B cell (primary cell): ENCODE measurements at regions not wholly inside any gene's neighbourhood (a gene's known extent, or its start where the extent isn't known, plus 50 kb on each side); places are given as distances from the start of the nearest gene placed in this dataset.

Source experiments
- ATAC-seq: fragments of 200-7000 bp; cut with Tn5 transposase; one replicate; pipeline ENCODE4 v1.10.0; 2021; ENCODE audit warnings: low read depth, mild to moderate bottlenecking, moderate number of reproducible peaks, moderate library complexity
- CTCF ChIA-PET: fragments of 350-600 bp; sonication (Branson Sonifier 250); formaldehyde crosslinking; loops from one replicate; lab custom pipeline; 2021; ENCODE audit warnings: antibody characterized with exemption, inconsistent platforms; lab: Charles Lee
- POLR2A ChIA-PET: fragments of 350-600 bp; sonication (Branson Sonifier 250); formaldehyde crosslinking; loops from one replicate; lab custom pipeline; 2021; ENCODE audit warnings: antibody characterized with exemption; lab: Charles Lee
- DNase-seq: peaks from one replicate; pipeline ENCODE4 v3.0.0; 2013
- H2AFZ ChIP-seq: 2 replicates; pipeline ENCODE4 v1.6.1; 2012; ENCODE audit warnings: mild to moderate bottlenecking, low read depth, low read length; ENCODE audit not compliant: insufficient read depth, poor library complexity, severe bottlenecking
- H3K27ac ChIP-seq, 2 donors: 1 replicate in 1 of 2; 2 replicates in 1 of 2; pipeline ENCODE4 v1.5.1; 2012 to 2013; ENCODE audit warnings: low read length in 2 of 2, mild to moderate bottlenecking in 2 of 2, moderate library complexity in 1 of 2
- H3K27me3 ChIP-seq, 4 experiments: fragments of 200-600 bp in 1 of 4; sonication (generic) in 1 of 4; replicated peaks in 1 of 4; 1 replicate in 2 of 4; 2 replicates in 2 of 4; pipeline versions ENCODE4 v1.6.1 to v1.7.0; 2013 to 2016; ENCODE audit warnings: low read length in 3 of 4, mild to moderate bottlenecking in 2 of 4, mixed read lengths in 1 of 4, moderate library complexity in 1 of 4; ENCODE audit not compliant: insufficient read depth in 4 of 4, control insufficient read depth in 3 of 4; ENCODE audit errors: control extremely low read depth in 1 of 4
- H3K36me3 ChIP-seq, 2 experiments: replicated peaks in 1 of 2; 1 replicate in 1 of 2; 2 replicates in 1 of 2; pipeline versions ENCODE4 v1.6.1 to v1.7.1; 2013; ENCODE audit warnings: low read length in 1 of 2; ENCODE audit not compliant: insufficient read depth in 2 of 2, control insufficient read depth in 1 of 2; ENCODE audit errors: control extremely low read depth in 1 of 2, extremely low read depth in 1 of 2
- H3K4me1 ChIP-seq, 2 donors: fragments of 200-600 bp in 1 of 2; sonication (generic) in 1 of 2; 1 replicate in 1 of 2; 2 replicates in 1 of 2; pipeline versions ENCODE4 v1.5.1 to v1.6.1; 2013 to 2017; ENCODE audit warnings: low read length in 2 of 2; ENCODE audit not compliant: control insufficient read depth in 2 of 2, insufficient read depth in 2 of 2
- H3K4me2 ChIP-seq: replicated peaks from 2 replicates; pipeline ENCODE3; 2012; ENCODE audit warnings: mild to moderate bottlenecking, low read depth, low read length; ENCODE audit not compliant: poor library complexity, severe bottlenecking
- H3K4me3 ChIP-seq, 5 experiments: fragments of 200-600 bp in 1 of 5; sonication (generic) in 1 of 5; 1 replicate in 3 of 5; 2 replicates in 2 of 5; pipeline versions ENCODE4 v1.5.1 to v1.7.0; 2011 to 2016; ENCODE audit warnings: low read length in 4 of 5, mild to moderate bottlenecking in 4 of 5, low read depth in 2 of 5, control low read depth in 1 of 5, moderate library complexity in 1 of 5; ENCODE audit not compliant: insufficient read depth in 1 of 5; ENCODE audit errors: control extremely low read depth in 1 of 5, extremely low read depth in 1 of 5
- H3K79me2 ChIP-seq: fragments of 200-600 bp; sonication (generic); one replicate; pipeline ENCODE4 v1.6.0; 2016; ENCODE audit warnings: low read length; ENCODE audit not compliant: control insufficient read depth, insufficient read depth
- H3K9ac ChIP-seq: fragments of 200-600 bp; sonication (generic); 2 replicates; pipeline ENCODE4 v1.6.1; 2017; ENCODE audit warnings: mild to moderate bottlenecking, low read length, moderate library complexity
- H3K9me3 ChIP-seq, 3 donors: one replicate each; pipeline versions ENCODE4 v1.6.1 to v1.7.1; 2013; ENCODE audit warnings: low read length in 2 of 3; ENCODE audit not compliant: control insufficient read depth in 2 of 3, insufficient read depth in 1 of 3; ENCODE audit errors: control extremely low read depth in 1 of 3
- H4K20me1 ChIP-seq: 2 replicates; pipeline ENCODE4 v1.6.0; 2012; ENCODE audit warnings: mild to moderate bottlenecking, low read length; ENCODE audit not compliant: insufficient read depth, control insufficient read depth, poor library complexity, severe bottlenecking
- H3K27ac Mint-ChIP-seq: one replicate; pipeline ENCODE4 v1.8.0; 2021; ENCODE audit warnings: mixed read lengths
- H3K27me3 Mint-ChIP-seq: one replicate; pipeline ENCODE4 v1.8.0; 2021; ENCODE audit warnings: mixed read lengths
- H3K4me1 Mint-ChIP-seq: one replicate; pipeline ENCODE4 v1.8.0; 2021; ENCODE audit warnings: mixed read lengths
- H3K4me3 Mint-ChIP-seq: one replicate; pipeline ENCODE4 v1.8.0; 2021; ENCODE audit warnings: mixed read lengths
- H3K9me3 Mint-ChIP-seq: one replicate; pipeline ENCODE4 v1.8.0; 2022; ENCODE audit warnings: mixed read lengths; ENCODE audit not compliant: insufficient read depth
- CTCF ChIP-seq: fragments of 200-600 bp; IDR thresholded peaks from one replicate; pipeline ENCODE4 v1.8.0; 2022; ENCODE audit warnings: antibody characterized with exemption, mild to moderate bottlenecking
- EZH2 ChIP-seq: IDR thresholded peaks from 2 replicates; pipeline ENCODE4 v1.6.1; 2012; ENCODE audit warnings: borderline replicate concordance, low read depth, mild to moderate bottlenecking, moderate library complexity, low read length; ENCODE audit not compliant: insufficient read depth, poor library complexity, severe bottlenecking
- WGBS: methylation state at CpG from one replicate; pipeline ENCODE4 v1.1.5; 2013; ENCODE audit warnings: missing lambda C conversion rate; ENCODE audit not compliant: insufficient coverage; 5-methylcytosine and 5-hydroxymethylcytosine counted together
- intact Hi-C: fragments of 100-400 bp; cut with micrococcal nuclease; formaldehyde crosslinking; loops from one replicate; pipeline ENCODE4 v1.10.0; 2022

- Histone ChIP-seq H3K9me3 (peaks cover 0 to 8% (median 0%) of the 10 kb centered on the region in 3 donors), H3K4me3 (no peak overlapping the region), H3K27ac (no peak overlapping the region), H3K4me2 (no peak overlapping the region), H3K79me2 (no peaks in the 10 kb centered on the region), H3K9ac (no peak overlapping the region), H3K4me1 (no peaks in the 10 kb centered on the region), H3K27me3 (no peaks in the 10 kb centered on the region), H3K36me3 (no peaks in the 10 kb centered on the region), H4K20me1 (no peaks in the 10 kb centered on the region), H2AFZ (no peak overlapping the region)
- ATAC-seq (no peak), DNase-seq (no peak)
- no peak overlapping the region for H3K27ac Mint-ChIP-seq
- 50% methylated on average over 1 of the region's 1 CpG for WGBS
- CTCF ChIA-PET = interaction anchor here (0.7 kb wide), 1 partner anchor 8 kb away, joined by 3 read pairs; no protein-coding TSS in a partner anchor
- POLR2A ChIA-PET = no interaction called here
- no peak overlapping the region for H3K4me3 Mint-ChIP-seq
- peaks cover 3% of the 10 kb centered on the region for H3K27me3 Mint-ChIP-seq
- H3K9me3 Mint-ChIP-seq = no peaks in the 10 kb centered on the region
- TF ChIP-seq EZH2 (no peak), CTCF (no peak)
- no peaks in the 10 kb centered on the region for H3K4me1 Mint-ChIP-seq
- intact Hi-C loops = no loop called here
These were observed 322.8 kb upstream of the PRICKLE1 start for GRCh38 chr12:42912367-42912766.

- TF ChIP-seq EZH2 = no peak
- no peak for TF ChIP-seq CTCF
- Histone ChIP-seq H3K9me3 (peaks cover 0 to 8% (median 0%) of the 10 kb centered on the region in 3 donors), H3K27ac (no peak overlapping the region), H3K79me2 (no peaks in the 10 kb centered on the region), H3K4me2 (no peak overlapping the region), H3K9ac (no peak overlapping the region), H3K36me3 (no peaks in the 10 kb centered on the region), H3K27me3 (no peaks in the 10 kb centered on the region), H3K4me1 (no peaks in the 10 kb centered on the region), H4K20me1 (no peaks in the 10 kb centered on the region), H2AFZ (no peak overlapping the region), H3K4me3 (no peak overlapping the region)
- DNase-seq (no peak), ATAC-seq (no peak)
- 100% methylated on average over 2 of the region's 6 CpGs for WGBS
- no peak overlapping the region for H3K4me3 Mint-ChIP-seq
- POLR2A ChIA-PET = no interaction called here
- CTCF ChIA-PET = no interaction called here
- peaks cover 3% of the 10 kb centered on the region for H3K27me3 Mint-ChIP-seq
- intact Hi-C loops = no loop called here
- H3K9me3 Mint-ChIP-seq = no peaks in the 10 kb centered on the region
- H3K4me1 Mint-ChIP-seq = no peaks in the 10 kb centered on the region
- no peak overlapping the region for H3K27ac Mint-ChIP-seq
These were observed 321.1 kb upstream of the PRICKLE1 start for GRCh38 chr12:42910656-42911055.
